SU-DHL-6 (cell line): ENCODE measurements at regions not wholly inside any gene's neighbourhood (a gene's known extent, or its start where the extent isn't known, plus 50 kb on each side); places are given as distances from the start of the nearest gene placed in this dataset.

Experiments
- H2AFZ ChIP-seq: fragments of 200-600 bp; sonication (generic); 2 replicates; pipeline ENCODE4 v1.6.1; 2014; ENCODE audit warnings: low read depth, mild to moderate bottlenecking, moderate library complexity, mixed read lengths, antibody characterized with exemption, low read length; ENCODE audit not compliant: severe bottlenecking
- H3F3A ChIP-seq: fragments of 200-600 bp; shearing (Covaris generic); 2 replicates; pipeline ENCODE4 v1.6.0; 2016; ENCODE audit warnings: antibody characterized with exemption, mild to moderate bottlenecking; ENCODE audit not compliant: insufficient read depth
- H3K27ac ChIP-seq: fragments of 200-600 bp; sonication (generic); 2 replicates; pipeline ENCODE4 v1.5.1; 2016; ENCODE audit warnings: low read depth, mild to moderate bottlenecking, low read length, moderate library complexity, mixed read lengths
- H3K27me3 ChIP-seq: fragments of 200-600 bp; sonication (generic), shearing (Covaris generic); 2 replicates; pipeline ENCODE4 v1.6.0; 2014; ENCODE audit warnings: mild to moderate bottlenecking, low read length
- H3K36me3 ChIP-seq: fragments of 200-600 bp; sonication (generic); 2 replicates; pipeline ENCODE4 v1.6.1; 2014; ENCODE audit warnings: mild to moderate bottlenecking, low read length, mixed read lengths
- H3K4me2 ChIP-seq: fragments of 300-600, 200-600 bp; shearing (Covaris generic), sonication (generic); 2 replicates; pipeline ENCODE4 v1.6.0; 2014; ENCODE audit warnings: low read length, low read depth, mild to moderate bottlenecking; ENCODE audit not compliant: poor library complexity, severe bottlenecking
- H3K4me3 ChIP-seq: fragments of 200-600 bp; sonication (generic); 2 replicates; pipeline ENCODE4 v1.5.1; 2014; ENCODE audit warnings: antibody characterized with exemption, low read length, mild to moderate bottlenecking, mixed read lengths; ENCODE audit not compliant: insufficient read depth, poor library complexity, severe bottlenecking
- H3K79me2 ChIP-seq: fragments of 200-600 bp; sonication (generic); 2 replicates; pipeline ENCODE4 v1.6.1; 2014; ENCODE audit warnings: mild to moderate bottlenecking, low read length, moderate library complexity; ENCODE audit not compliant: insufficient read depth
- H3K9ac ChIP-seq: fragments of 200-600 bp; sonication (generic); 2 replicates; pipeline ENCODE4 v1.7.0; 2014; ENCODE audit warnings: mild to moderate bottlenecking, low read length
- H3K9me2 ChIP-seq: fragments of 200-600 bp; sonication (generic); replicated peaks from 2 replicates; pipeline ENCODE4 v1.6.1; 2014; ENCODE audit warnings: low read length; ENCODE audit not compliant: insufficient read depth
- H3K9me3 ChIP-seq: fragments of 200-600 bp; sonication (generic); 2 replicates; pipeline ENCODE4 v1.6.1; 2014; ENCODE audit warnings: low read length, mixed read lengths; ENCODE audit not compliant: insufficient read depth
- H4K20me1 ChIP-seq: fragments of 200-600 bp; sonication (generic); 2 replicates; pipeline ENCODE4 v1.6.1; 2014; ENCODE audit warnings: low read depth, mild to moderate bottlenecking, antibody characterized with exemption, low read length, moderate library complexity, mixed read lengths
- EZH2phosphoT487 ChIP-seq: fragments of 200-600 bp; sonication (generic), shearing (Covaris generic); conservative IDR thresholded peaks from 2 replicates; pipeline ENCODE4 v1.6.1; 2018; ENCODE audit warnings: mild to moderate bottlenecking, antibody characterized with exemption, low read length, moderate library complexity, mixed read lengths
- TF ChIP-seq, protein P1 (sequence below): fragments of 200-600 bp; sonication (generic); IDR thresholded peaks from one replicate; pipeline ENCODE4 v1.5.1; 2017; ENCODE audit warnings: antibody characterized with exemption, mild to moderate bottlenecking, low read length, moderate library complexity; ENCODE audit not compliant: insufficient read depth, poor library complexity, severe bottlenecking

DNA sequence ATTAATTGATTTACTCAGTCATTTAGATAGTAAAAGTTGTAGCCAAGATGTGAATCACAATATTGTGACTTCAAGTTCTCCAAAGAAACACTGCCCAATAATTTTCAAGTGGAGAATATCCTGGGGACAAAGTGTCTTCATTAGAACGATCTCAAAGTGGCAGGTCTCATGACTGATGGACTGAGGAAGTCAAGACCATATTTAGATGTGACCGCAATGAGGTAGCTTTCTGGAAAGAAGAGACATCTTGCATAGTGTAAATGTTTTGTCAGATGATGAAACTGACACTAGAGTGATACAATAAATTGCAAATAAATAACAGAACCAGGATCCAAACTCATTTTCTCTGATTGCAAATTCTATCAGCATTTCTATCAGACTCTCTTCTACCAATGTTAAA is 1476.9 kb downstream of the EFNB2 start:
- Histone ChIP-seq H3K27ac (no peak overlapping the region), H3F3A (no peaks in the 10 kb centered on the region), H3K4me3 (no peak overlapping the region), H3K27me3 (no peaks in the 10 kb centered on the region), H2AFZ (no peak overlapping the region), H4K20me1 (no peaks in the 10 kb centered on the region), H3K9ac (no peak overlapping the region), H3K9me2 (no peaks in the 10 kb centered on the region; the same call in 1 of the 2 replicates), H3K36me3 (no peaks in the 10 kb centered on the region), H3K4me2 (no peak overlapping the region), H3K79me2 (no peaks in the 10 kb centered on the region), H3K9me3 (no peaks in the 10 kb centered on the region)
- TF ChIP-seq EZH2phosphoT487: no peak
- TF ChIP-seq, protein P1, sequence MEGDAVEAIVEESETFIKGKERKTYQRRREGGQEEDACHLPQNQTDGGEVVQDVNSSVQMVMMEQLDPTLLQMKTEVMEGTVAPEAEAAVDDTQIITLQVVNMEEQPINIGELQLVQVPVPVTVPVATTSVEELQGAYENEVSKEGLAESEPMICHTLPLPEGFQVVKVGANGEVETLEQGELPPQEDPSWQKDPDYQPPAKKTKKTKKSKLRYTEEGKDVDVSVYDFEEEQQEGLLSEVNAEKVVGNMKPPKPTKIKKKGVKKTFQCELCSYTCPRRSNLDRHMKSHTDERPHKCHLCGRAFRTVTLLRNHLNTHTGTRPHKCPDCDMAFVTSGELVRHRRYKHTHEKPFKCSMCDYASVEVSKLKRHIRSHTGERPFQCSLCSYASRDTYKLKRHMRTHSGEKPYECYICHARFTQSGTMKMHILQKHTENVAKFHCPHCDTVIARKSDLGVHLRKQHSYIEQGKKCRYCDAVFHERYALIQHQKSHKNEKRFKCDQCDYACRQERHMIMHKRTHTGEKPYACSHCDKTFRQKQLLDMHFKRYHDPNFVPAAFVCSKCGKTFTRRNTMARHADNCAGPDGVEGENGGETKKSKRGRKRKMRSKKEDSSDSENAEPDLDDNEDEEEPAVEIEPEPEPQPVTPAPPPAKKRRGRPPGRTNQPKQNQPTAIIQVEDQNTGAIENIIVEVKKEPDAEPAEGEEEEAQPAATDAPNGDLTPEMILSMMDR: no peak

- no peak overlapping the region for H3K4me3 ChIP-seq
- H3K36me3 ChIP-seq: no peaks in the 10 kb centered on the region
- H4K20me1 ChIP-seq: no peaks in the 10 kb centered on the region
- no peaks in the 10 kb centered on the region for H3K79me2 ChIP-seq
- no peaks in the 10 kb centered on the region for H3F3A ChIP-seq
- H3K4me2 ChIP-seq: no peak overlapping the region
- H3K9me3 ChIP-seq: no peaks in the 10 kb centered on the region
- H3K9me2 ChIP-seq: no peaks in the 10 kb centered on the region
- no peak overlapping the region for H3K9ac ChIP-seq
- H3K27ac ChIP-seq: no peak overlapping the region
- H2AFZ ChIP-seq: no peak overlapping the region
- H3K27me3 ChIP-seq: no peaks in the 10 kb centered on the region
- TF ChIP-seq EZH2phosphoT487: no peak
- TF ChIP-seq, protein P1: no peak
Measured at GRCh38 chr13:105052711-105053110, 1482.8 kb downstream of the EFNB2 start.

- Histone ChIP-seq H3K9me2 (no peaks in the 10 kb centered on the region), H3K27ac (no peak overlapping the region), H2AFZ (no peak overlapping the region), H3K9me3 (no peaks in the 10 kb centered on the region), H3F3A (no peaks in the 10 kb centered on the region), H3K9ac (no peak overlapping the region), H4K20me1 (no peaks in the 10 kb centered on the region), H3K4me2 (no peak overlapping the region), H3K79me2 (no peaks in the 10 kb centered on the region), H3K27me3 (no peaks in the 10 kb centered on the region), H3K4me3 (no peak overlapping the region), H3K36me3 (no peaks in the 10 kb centered on the region)
- no peak for TF ChIP-seq EZH2phosphoT487
- TF ChIP-seq, protein P1: no peak
Measured at GRCh38 chr13:105050686-105051085, 1484.8 kb downstream of the EFNB2 start.
